Naive thymus-derived CD4-positive, alpha-beta T cell (primary cell): ENCODE measurements at regions not wholly inside any gene's neighbourhood (a gene's known extent, or its start where the extent isn't known, plus 50 kb on each side); places are given as distances from the start of the nearest gene placed in this dataset.

Experiments
- ATAC-seq: fragments of 150-1000 bp; cut with Tn5 transposase; 2 replicates; pipeline ENCODE4 v1.10.0; 2021; ENCODE audit warnings: mild to moderate bottlenecking, moderate library complexity
- CTCF ChIA-PET: fragments of 350-600 bp; sonication (Branson Sonifier 250); formaldehyde crosslinking; loops from one replicate; lab custom pipeline; 2021; ENCODE audit warnings: antibody characterized with exemption; lab: Charles Lee
- POLR2A ChIA-PET: fragments of 350-600 bp; sonication (Branson Sonifier 250); formaldehyde crosslinking; loops from one replicate; lab custom pipeline; 2021; ENCODE audit warnings: antibody characterized with exemption, inconsistent platforms; lab: Charles Lee
- DNase-seq, 9 donors: peaks; one replicate each; pipeline versions ENCODE4 v3.0.0 to v3.0.0-alpha.2; 2020 to 2022; ENCODE audit warnings: mixed read lengths in 1 of 9
- H3K27ac ChIP-seq: one replicate; pipeline ENCODE4 v1.7.0; 2013; ENCODE audit warnings: mild to moderate bottlenecking, low read depth, low read length, moderate library complexity
- H3K27me3 ChIP-seq, 2 donors: one replicate each; pipeline ENCODE4 v1.7.0; 2013; ENCODE audit warnings: low read length in 2 of 2, mild to moderate bottlenecking in 2 of 2, moderate library complexity in 2 of 2; ENCODE audit not compliant: control insufficient read depth in 2 of 2, insufficient read depth in 2 of 2
- H3K36me3 ChIP-seq, 3 experiments: 1 replicate in 2 of 3; 2 replicates in 1 of 3; pipeline ENCODE4 v1.7.0; 2013; ENCODE audit warnings: low read length in 3 of 3, mild to moderate bottlenecking in 3 of 3, moderate library complexity in 1 of 3; ENCODE audit not compliant: insufficient read depth in 3 of 3, control insufficient read depth in 2 of 3
- H3K4me1 ChIP-seq, 2 donors: one replicate each; pipeline ENCODE4 v1.7.0; 2013; ENCODE audit warnings: low read length in 2 of 2, mild to moderate bottlenecking in 2 of 2, moderate library complexity in 1 of 2; ENCODE audit not compliant: control insufficient read depth in 2 of 2, insufficient read depth in 2 of 2
- H3K4me3 ChIP-seq: 2 replicates; pipeline ENCODE4 v1.7.0; 2013; ENCODE audit warnings: mild to moderate bottlenecking, low read length
- H3K9me3 ChIP-seq, 3 experiments: 1 replicate in 2 of 3; 2 replicates in 1 of 3; pipeline ENCODE4 v1.7.0; 2013; ENCODE audit warnings: low read length in 3 of 3; ENCODE audit not compliant: control insufficient read depth in 2 of 3
- H3K27ac Mint-ChIP-seq, 9 donors: one replicate each; pipeline ENCODE4 v1.8.0; 2020 to 2022; ENCODE audit warnings: mixed read lengths in 9 of 9, mild to moderate bottlenecking in 8 of 9, moderate library complexity in 5 of 9, inconsistent platforms in 2 of 9
- H3K27me3 Mint-ChIP-seq, 5 donors: one replicate each; pipeline ENCODE4 v1.8.0; 2021 to 2022; ENCODE audit warnings: mixed read lengths in 5 of 5, mild to moderate bottlenecking in 1 of 5
- H3K36me3 Mint-ChIP-seq, 5 donors: one replicate each; pipeline ENCODE4 v1.8.0; 2020 to 2022; ENCODE audit warnings: mixed read lengths in 5 of 5, mild to moderate bottlenecking in 3 of 5, inconsistent platforms in 1 of 5
- H3K4me1 Mint-ChIP-seq, 7 donors: one replicate each; pipeline ENCODE4 v1.8.0; 2020 to 2022; ENCODE audit warnings: mixed read lengths in 7 of 7, mild to moderate bottlenecking in 3 of 7, inconsistent platforms in 1 of 7
- H3K4me3 Mint-ChIP-seq, 10 donors: one replicate each; pipeline ENCODE4 v1.8.0; 2020 to 2022; ENCODE audit warnings: mild to moderate bottlenecking in 10 of 10, mixed read lengths in 10 of 10, moderate library complexity in 6 of 10, inconsistent platforms in 2 of 10
- H3K9me3 Mint-ChIP-seq, 11 donors: one replicate each; pipeline ENCODE4 v1.8.0; 2020 to 2022; ENCODE audit warnings: mixed read lengths in 11 of 11, mild to moderate bottlenecking in 4 of 11, inconsistent platforms in 1 of 11, moderate library complexity in 1 of 11
- intact Hi-C, 2 donors: fragments of 100-400 bp; cut with micrococcal nuclease; formaldehyde crosslinking; loops; one replicate each; pipeline ENCODE4 v1.15.1; 2023

DNA sequence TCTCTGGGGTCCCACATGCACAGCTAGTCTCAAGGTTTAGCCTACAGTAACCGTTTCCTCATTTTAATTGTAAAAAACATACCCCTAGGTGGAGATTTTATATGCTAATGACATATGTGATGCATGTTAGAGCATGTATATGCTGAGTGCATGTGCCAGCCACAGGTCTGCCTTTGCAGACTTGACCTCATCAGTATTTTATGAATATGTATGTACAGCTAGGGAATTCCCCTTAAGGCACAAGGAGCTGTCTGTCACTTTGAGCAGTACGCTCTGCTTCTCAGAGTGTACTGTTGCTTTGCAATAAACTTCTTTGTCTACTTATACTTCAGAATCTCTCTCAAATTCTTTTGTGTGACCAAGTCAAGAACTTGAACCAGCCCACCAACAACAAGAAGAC lies 131.2 kb upstream of the ERBB4 start:
- no peak overlapping the region for H3K4me3 ChIP-seq
- H3K4me1 ChIP-seq = no peaks in the 10 kb centered on the region
- Mint-ChIP-seq H3K27ac (no peak overlapping the region), H3K9me3 (peaks cover 0 to 4% (median 0%) of the 10 kb centered on the region in 11 donors), H3K4me3 (no peak overlapping the region), H3K4me1 (no peaks in the 10 kb centered on the region), H3K36me3 (no peaks in the 10 kb centered on the region), H3K27me3 (peaks cover 0 to 4% (median 0%) of the 10 kb centered on the region in 5 donors)
- ATAC-seq (no peak), DNase-seq (no peak)
- intact Hi-C loops = no loop called here
- no peaks in the 10 kb centered on the region for H3K36me3 ChIP-seq
- no peak overlapping the region for H3K27ac ChIP-seq
- no peaks in the 10 kb centered on the region for H3K27me3 ChIP-seq
- no peaks in the 10 kb centered on the region for H3K9me3 ChIP-seq
- ChIA-PET POLR2A (no interaction called here), CTCF (no interaction called here)

DNA sequence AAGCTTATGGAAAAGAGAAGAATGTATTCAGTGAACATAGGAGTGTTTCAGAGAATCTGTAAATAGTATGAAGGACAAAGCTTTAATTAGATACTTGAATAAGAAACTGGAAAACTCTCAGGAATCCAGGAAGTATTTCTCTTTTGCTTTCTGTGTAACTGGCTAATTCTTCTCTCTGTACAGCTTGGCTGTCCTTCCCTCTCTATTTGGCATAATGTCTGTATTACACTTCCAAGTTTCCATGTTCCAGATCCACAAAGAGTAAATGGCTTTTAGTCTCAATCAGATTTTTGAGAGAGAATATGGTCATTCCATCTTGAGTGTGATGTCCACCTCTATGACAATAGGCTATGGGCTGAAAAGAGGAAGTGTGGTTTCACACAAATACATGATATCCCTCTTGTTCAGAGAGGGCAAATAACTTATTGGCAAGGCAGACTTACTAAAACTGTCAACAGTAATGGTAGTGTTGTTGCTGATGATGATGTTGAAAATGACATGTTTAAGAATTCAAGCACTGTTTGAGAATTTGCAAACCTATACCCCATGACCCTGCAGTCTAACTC lies 129.2 kb upstream of the ERBB4 start:
- Mint-ChIP-seq H3K4me1 (no peaks in the 10 kb centered on the region), H3K36me3 (no peaks in the 10 kb centered on the region), H3K27me3 (no peaks in the 10 kb centered on the region), H3K4me3 (no peak overlapping the region), H3K27ac (no peak overlapping the region), H3K9me3 (no peaks in the 10 kb centered on the region)
- H3K9me3 ChIP-seq = no peaks in the 10 kb centered on the region
- H3K4me1 ChIP-seq = no peaks in the 10 kb centered on the region
- H3K4me3 ChIP-seq = no peak overlapping the region
- POLR2A ChIA-PET = no interaction called here
- no peak overlapping the region for H3K27ac ChIP-seq
- intact Hi-C loops = no loop called here
- no peaks in the 10 kb centered on the region for H3K27me3 ChIP-seq
- CTCF ChIA-PET = no interaction called here
- ATAC-seq = no peak
- no peaks in the 10 kb centered on the region for H3K36me3 ChIP-seq
- no peak for DNase-seq

DNA sequence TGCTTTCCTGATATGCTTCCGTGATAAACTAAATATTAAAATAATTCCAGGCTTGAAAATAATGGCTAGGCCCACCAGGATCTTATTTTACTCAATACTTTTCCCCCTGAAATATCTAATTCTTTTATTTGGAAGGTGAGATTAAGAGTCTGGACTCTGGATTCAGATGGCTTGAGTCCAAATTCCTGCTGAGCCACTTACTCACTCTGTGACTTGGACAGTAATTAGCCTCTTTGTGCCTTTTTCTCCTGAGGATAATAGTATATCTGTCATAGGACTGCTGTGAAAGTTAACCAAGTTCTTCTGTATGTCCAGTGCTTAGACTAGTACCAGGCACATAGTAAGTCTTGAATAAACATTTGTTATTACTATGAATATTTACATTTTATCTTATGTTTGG lies 127.3 kb upstream of the ERBB4 start:
- Mint-ChIP-seq H3K27ac (no peak overlapping the region), H3K36me3 (no peaks in the 10 kb centered on the region), H3K4me1 (no peaks in the 10 kb centered on the region), H3K4me3 (no peak overlapping the region), H3K9me3 (no peaks in the 10 kb centered on the region), H3K27me3 (peaks cover 0 to 4% (median 0%) of the 10 kb centered on the region in 5 donors)
- H3K27ac ChIP-seq = no peak overlapping the region
- H3K4me1 ChIP-seq = no peaks in the 10 kb centered on the region
- intact Hi-C loops = no loop called here
- POLR2A ChIA-PET = no interaction called here
- no peaks in the 10 kb centered on the region for H3K36me3 ChIP-seq
- CTCF ChIA-PET = no interaction called here
- ATAC-seq (no peak), DNase-seq (no peak)
- no peaks in the 10 kb centered on the region for H3K27me3 ChIP-seq
- H3K9me3 ChIP-seq = no peaks in the 10 kb centered on the region
- H3K4me3 ChIP-seq = no peak overlapping the region

DNA sequence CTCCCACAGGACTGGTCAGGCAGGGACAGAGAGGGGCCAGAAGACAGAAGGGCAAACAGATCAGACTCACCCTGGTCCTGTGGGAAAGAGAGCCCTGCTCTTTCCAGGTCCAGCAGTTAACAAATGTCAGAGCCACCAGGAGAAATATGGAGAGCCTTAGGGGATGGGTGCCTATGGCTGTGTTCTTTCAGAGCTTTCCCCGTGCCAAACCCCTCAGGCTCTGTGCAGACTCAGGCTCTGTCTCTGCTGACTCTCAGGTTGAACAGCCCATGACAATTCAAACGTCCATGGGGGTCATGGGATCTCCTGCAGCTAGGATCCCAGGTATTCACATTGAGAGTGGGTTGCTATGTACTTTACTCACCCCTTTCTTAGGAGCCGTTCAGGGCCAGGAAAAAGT lies 120.8 kb upstream of the ERBB4 start:
- Histone ChIP-seq H3K27ac (no peak overlapping the region), H3K4me3 (no peak overlapping the region), H3K27me3 (no peaks in the 10 kb centered on the region), H3K9me3 (no peaks in the 10 kb centered on the region), H3K4me1 (no peaks in the 10 kb centered on the region), H3K36me3 (no peaks in the 10 kb centered on the region)
- Mint-ChIP-seq H3K4me3 (no peak overlapping the region), H3K4me1 (no peaks in the 10 kb centered on the region), H3K27ac (no peak overlapping the region), H3K9me3 (peaks cover 0 to 20% (median 7%) of the 10 kb centered on the region in 11 donors), H3K27me3 (peaks cover 0 to 22% (median 3%) of the 10 kb centered on the region in 5 donors), H3K36me3 (no peaks in the 10 kb centered on the region)
- intact Hi-C loops = no loop called here
- DNase-seq = no peak
- CTCF ChIA-PET = no interaction called here
- ATAC-seq = no peak
- POLR2A ChIA-PET = no interaction called here

DNA sequence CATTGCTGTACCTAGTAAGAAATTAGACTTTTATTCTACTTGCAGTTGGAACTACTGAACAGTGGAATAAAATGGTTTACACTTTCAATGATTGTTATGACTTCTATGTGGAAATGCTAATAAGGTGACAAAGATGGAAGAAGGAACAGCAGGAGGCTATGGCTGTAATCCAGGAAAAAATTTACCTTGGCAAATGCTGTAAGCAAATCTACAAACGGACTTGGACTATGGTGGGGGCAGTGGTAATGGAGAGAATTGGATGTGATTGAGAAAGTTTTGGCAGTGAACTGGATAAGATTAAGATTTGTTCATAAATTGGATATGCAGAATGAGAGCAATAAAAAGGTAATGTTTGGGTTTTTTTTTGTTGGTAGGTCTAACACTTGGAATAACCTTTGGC lies 111.0 kb upstream of the ERBB4 start:
- Histone ChIP-seq H3K4me3 (no peak overlapping the region), H3K4me1 (no peaks in the 10 kb centered on the region), H3K27me3 (no peaks in the 10 kb centered on the region), H3K36me3 (no peaks in the 10 kb centered on the region), H3K27ac (no peak overlapping the region), H3K9me3 (no peaks in the 10 kb centered on the region)
- Mint-ChIP-seq H3K4me3 (no peak overlapping the region), H3K27me3 (peaks cover 0 to 5% (median 3%) of the 10 kb centered on the region in 5 donors), H3K4me1 (no peaks in the 10 kb centered on the region), H3K27ac (no peak overlapping the region), H3K36me3 (no peaks in the 10 kb centered on the region), H3K9me3 (peaks cover 0 to 9% (median 3%) of the 10 kb centered on the region in 11 donors)
- no peak for DNase-seq
- intact Hi-C loops = no loop called here
- ChIA-PET CTCF (no interaction called here), POLR2A (no interaction called here)
- no peak for ATAC-seq

DNA sequence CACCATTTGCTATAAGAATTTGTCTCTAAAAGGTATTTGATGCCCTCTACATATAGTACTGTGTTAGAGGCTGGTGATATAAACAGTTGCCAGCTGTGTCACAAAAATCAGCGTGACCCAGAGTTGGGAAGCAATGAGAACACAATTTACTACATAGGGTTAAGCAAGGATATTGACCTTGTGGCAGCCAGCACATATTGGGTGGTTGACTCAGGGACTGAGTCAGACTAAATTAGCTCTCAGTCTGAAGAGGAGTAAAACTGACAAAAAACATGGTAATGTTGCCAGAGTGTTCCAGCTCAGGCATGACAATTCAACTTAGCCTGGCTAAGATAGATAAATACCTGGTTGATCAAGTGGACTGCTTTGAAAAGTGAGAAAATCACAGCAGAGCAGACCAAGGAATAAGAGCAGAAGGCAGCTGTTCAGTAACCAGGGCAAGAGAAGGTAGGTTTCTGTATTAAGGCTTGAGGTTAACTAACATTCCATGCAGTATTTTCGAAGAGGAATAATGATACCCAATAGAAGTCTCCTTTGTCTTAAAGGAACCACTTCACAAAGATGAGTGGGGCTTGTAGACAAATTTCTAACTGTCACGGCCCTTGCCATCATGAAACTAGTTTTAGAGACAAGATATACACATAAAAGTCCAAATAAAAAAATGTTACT lies 108.2 kb upstream of the ERBB4 start:
- ChIA-PET CTCF (no interaction called here), POLR2A (no interaction called here)
- Mint-ChIP-seq H3K9me3 (peaks cover 0 to 4% (median 0%) of the 10 kb centered on the region in 11 donors), H3K4me3 (no peak overlapping the region), H3K27me3 (peaks cover 0 to 5% (median 3%) of the 10 kb centered on the region in 5 donors), H3K36me3 (no peaks in the 10 kb centered on the region), H3K27ac (no peak overlapping the region), H3K4me1 (no peaks in the 10 kb centered on the region)
- H3K27ac ChIP-seq = no peak overlapping the region
- DNase-seq = no peak
- no peak for ATAC-seq
- no peaks in the 10 kb centered on the region for H3K4me1 ChIP-seq
- no peaks in the 10 kb centered on the region for H3K27me3 ChIP-seq
- no peaks in the 10 kb centered on the region for H3K36me3 ChIP-seq
- intact Hi-C loops = no loop called here
- H3K4me3 ChIP-seq = no peak overlapping the region
- no peaks in the 10 kb centered on the region for H3K9me3 ChIP-seq

DNA sequence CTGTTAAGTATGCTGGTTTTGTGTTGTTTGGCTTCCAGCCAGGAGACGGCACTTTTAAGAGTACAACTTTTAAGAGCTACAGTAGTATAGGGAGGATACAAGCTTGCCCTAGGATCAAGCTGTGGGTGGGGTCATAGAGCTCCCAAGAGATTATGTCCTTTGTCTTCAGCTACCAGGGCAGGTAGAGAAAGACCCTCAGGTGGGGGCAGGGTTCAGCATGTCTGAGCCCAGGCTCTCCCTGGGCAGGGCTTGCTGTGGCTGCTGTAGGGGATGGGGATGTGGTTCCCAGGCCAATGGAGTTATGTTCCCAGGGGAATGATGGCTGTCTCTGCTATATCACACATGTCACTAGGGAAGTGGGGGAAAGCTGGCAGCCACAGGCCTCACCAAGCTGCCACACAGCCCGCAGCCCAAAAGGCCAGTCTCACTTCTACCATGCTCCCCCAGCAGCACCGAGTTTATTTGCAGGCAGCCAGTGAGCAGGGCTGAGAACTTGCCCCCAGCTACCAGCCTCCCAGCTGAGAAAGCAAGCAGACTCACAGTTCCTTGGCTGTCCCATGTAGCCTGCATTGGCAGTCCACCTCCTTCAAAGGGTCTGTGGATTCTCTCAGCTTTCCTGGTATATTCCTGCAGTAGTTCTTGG lies 105.7 kb upstream of the ERBB4 start:
- no peaks in the 10 kb centered on the region for H3K27me3 ChIP-seq
- ChIA-PET CTCF (no interaction called here), POLR2A (no interaction called here)
- ATAC-seq (no peak), DNase-seq (no peak)
- peaks cover 0 to 3% (median 0%) of the 10 kb centered on the region in 5 donors for H3K36me3 Mint-ChIP-seq
- no peak overlapping the region for H3K27ac ChIP-seq
- no peak overlapping the region for H3K4me3 Mint-ChIP-seq
- no peaks in the 10 kb centered on the region for H3K4me1 Mint-ChIP-seq
- no peaks in the 10 kb centered on the region for H3K9me3 ChIP-seq
- no peak overlapping the region for H3K27ac Mint-ChIP-seq
- peaks cover 0 to 8% (median 0%) of the 10 kb centered on the region in 11 donors for H3K9me3 Mint-ChIP-seq
- peaks cover 0 to 5% (median 3%) of the 10 kb centered on the region in 5 donors for H3K27me3 Mint-ChIP-seq
- no peaks in the 10 kb centered on the region for H3K4me1 ChIP-seq
- H3K4me3 ChIP-seq = no peak overlapping the region
- intact Hi-C loops = no loop called here
- no peaks in the 10 kb centered on the region for H3K36me3 ChIP-seq
